Naive B cell (primary cell): ENCODE measurements at regions not wholly inside any gene's neighbourhood (a gene's known extent, or its start where the extent isn't known, plus 50 kb on each side); places are given as distances from the start of the nearest gene placed in this dataset.

Source experiments
- ATAC-seq, 2 donors: fragments of 150-1000 bp; cut with Tn5 transposase; 2 replicates each; pipeline ENCODE4 v1.10.0; 2021; ENCODE audit warnings: low read depth in 2 of 2, mild to moderate bottlenecking in 2 of 2, moderate library complexity in 2 of 2
- DNase-seq: peaks from one replicate; pipeline ENCODE4 v3.0.0; 2022
- H3K27ac Mint-ChIP-seq, 6 donors: one replicate each; pipeline ENCODE4 v1.8.0; 2020 to 2022; ENCODE audit warnings: mild to moderate bottlenecking in 6 of 6, mixed read lengths in 6 of 6, moderate library complexity in 5 of 6, inconsistent platforms in 2 of 6
- H3K27me3 Mint-ChIP-seq, 3 donors: one replicate each; pipeline ENCODE4 v1.8.0; 2021 to 2022; ENCODE audit warnings: mixed read lengths in 3 of 3, mild to moderate bottlenecking in 1 of 3
- H3K36me3 Mint-ChIP-seq, 2 donors: one replicate each; pipeline ENCODE4 v1.8.0; 2020 to 2022; ENCODE audit warnings: mixed read lengths in 2 of 2, inconsistent platforms in 1 of 2, mild to moderate bottlenecking in 1 of 2
- H3K4me1 Mint-ChIP-seq, 3 donors: one replicate each; pipeline ENCODE4 v1.8.0; 2020 to 2022; ENCODE audit warnings: mixed read lengths in 3 of 3, inconsistent platforms in 1 of 3, mild to moderate bottlenecking in 1 of 3, moderate library complexity in 1 of 3
- H3K4me3 Mint-ChIP-seq, 8 donors: one replicate each; pipeline ENCODE4 v1.8.0; 2020 to 2022; ENCODE audit warnings: mild to moderate bottlenecking in 8 of 8, mixed read lengths in 8 of 8, moderate library complexity in 8 of 8, inconsistent platforms in 2 of 8
- H3K9me3 Mint-ChIP-seq, 7 donors: one replicate each; pipeline ENCODE4 v1.8.0; 2020 to 2022; ENCODE audit warnings: mixed read lengths in 7 of 7, mild to moderate bottlenecking in 5 of 7, inconsistent platforms in 2 of 7, moderate library complexity in 1 of 7

DNA sequence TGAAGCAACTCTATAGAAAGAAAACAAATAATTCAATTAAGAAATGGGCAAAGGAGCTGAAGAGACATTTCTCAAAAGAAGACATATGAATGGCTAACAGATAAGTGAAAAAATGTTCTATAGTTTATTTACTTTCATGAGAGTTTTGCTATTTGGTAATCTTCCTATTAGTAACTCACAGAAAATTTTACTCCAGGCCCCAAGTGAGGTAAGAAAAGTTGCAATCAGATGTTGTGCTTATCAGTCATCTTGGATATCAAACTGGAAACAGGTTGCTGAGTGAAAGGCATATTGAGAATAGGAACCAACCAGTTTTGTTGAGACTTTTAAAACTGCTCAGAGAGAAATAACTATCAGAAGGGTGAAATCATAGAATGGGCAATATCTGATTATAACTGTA lies 1179.0 kb upstream of the ACVR2A start:
- Mint-ChIP-seq H3K4me1 (no peaks in the 10 kb centered on the region), H3K4me3 (no peak overlapping the region), H3K27ac (no peak overlapping the region), H3K9me3 (peaks cover 0 to 2% (median 0%) of the 10 kb centered on the region in 7 donors), H3K36me3 (no peaks in the 10 kb centered on the region), H3K27me3 (no peaks in the 10 kb centered on the region)
- DNase-seq (no peak), ATAC-seq (no peak)

DNA sequence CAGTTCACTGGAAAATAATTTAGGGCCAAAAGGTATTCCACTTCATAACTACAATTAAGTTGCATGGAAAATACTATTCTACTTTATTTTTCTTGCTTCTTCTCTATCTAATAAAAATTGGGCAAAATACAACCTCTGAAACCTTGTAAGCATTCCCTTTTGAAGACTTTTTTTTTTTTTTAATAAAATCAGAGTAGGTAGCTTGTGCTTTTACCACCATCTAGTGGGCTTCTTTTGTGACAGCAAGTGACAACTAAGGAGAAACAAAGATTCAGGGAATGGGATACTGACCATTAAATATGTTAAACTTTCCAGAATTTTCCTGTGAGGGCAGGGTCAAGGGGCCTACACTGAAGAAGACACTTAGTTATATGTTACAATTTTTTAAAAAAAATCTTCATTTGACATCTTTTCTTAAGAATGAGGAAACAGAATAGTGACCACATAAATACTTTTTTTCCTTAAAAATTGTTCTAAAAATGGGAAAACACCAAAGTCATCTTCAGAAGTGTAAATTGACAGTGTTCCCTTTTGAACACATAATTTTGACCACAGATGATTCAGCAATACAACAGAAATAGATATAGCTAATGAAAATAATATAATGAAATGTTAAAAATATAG lies 1183.2 kb upstream of the ACVR2A start:
- Mint-ChIP-seq H3K9me3 (peaks cover 0 to 5% (median 0%) of the 10 kb centered on the region in 7 donors), H3K27ac (no peak overlapping the region), H3K4me3 (no peak overlapping the region), H3K4me1 (no peaks in the 10 kb centered on the region), H3K27me3 (no peaks in the 10 kb centered on the region), H3K36me3 (no peaks in the 10 kb centered on the region)
- DNase-seq (no peak), ATAC-seq (no peak)

DNA sequence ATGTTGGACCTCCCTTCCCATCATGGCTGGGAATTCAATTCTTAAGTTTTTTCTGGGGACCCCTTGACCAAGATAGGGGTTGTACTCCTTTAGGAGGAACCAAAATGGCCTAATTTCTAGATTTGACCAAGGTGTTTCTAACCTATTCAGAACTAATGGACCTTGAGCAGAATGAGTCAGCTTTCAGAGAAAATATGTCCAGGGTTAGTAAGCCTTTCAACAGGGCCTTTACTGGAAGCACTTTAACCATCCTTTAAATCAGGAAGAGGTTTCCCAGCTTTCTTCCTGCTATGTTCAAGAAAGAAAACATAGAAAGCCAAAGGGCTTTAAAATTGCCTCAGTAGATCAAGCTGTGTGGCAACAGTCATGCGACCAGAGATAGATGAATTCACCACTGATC lies 1184.9 kb upstream of the ACVR2A start:
- Mint-ChIP-seq H3K4me1 (no peaks in the 10 kb centered on the region), H3K27me3 (no peaks in the 10 kb centered on the region), H3K27ac (no peak overlapping the region), H3K4me3 (no peak overlapping the region), H3K36me3 (no peaks in the 10 kb centered on the region), H3K9me3 (peaks cover 0 to 10% (median 0%) of the 10 kb centered on the region in 7 donors)
- ATAC-seq (no peak), DNase-seq (no peak)

DNA sequence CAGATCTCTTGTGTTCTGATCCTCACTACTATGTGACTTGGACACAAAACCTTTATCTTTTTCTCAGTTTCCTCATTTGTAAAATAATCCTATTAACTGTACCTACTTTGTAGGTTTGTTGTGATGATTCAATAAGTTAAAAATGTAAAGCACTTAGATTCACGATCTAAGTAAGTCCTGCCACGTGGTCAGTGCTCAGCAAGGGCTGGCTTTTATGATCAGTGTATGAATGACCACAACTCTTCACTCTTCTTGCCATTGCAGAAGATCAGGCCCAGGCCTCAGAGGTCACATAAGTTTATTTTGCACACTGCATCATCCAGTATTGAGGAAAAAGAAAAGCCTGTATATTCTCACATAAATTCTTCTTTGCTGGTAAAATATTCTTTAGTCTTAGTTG lies 1192.5 kb upstream of the ACVR2A start:
- DNase-seq, result no peak
- no peak for ATAC-seq
- H3K27ac Mint-ChIP-seq, result no peak overlapping the region
- H3K4me3 Mint-ChIP-seq, result no peak overlapping the region
- H3K9me3 Mint-ChIP-seq, result peaks cover 0 to 20% (median 3%) of the 10 kb centered on the region in 7 donors
- H3K36me3 Mint-ChIP-seq, result no peaks in the 10 kb centered on the region
- H3K4me1 Mint-ChIP-seq, result no peaks in the 10 kb centered on the region
- H3K27me3 Mint-ChIP-seq, result no peaks in the 10 kb centered on the region

DNA sequence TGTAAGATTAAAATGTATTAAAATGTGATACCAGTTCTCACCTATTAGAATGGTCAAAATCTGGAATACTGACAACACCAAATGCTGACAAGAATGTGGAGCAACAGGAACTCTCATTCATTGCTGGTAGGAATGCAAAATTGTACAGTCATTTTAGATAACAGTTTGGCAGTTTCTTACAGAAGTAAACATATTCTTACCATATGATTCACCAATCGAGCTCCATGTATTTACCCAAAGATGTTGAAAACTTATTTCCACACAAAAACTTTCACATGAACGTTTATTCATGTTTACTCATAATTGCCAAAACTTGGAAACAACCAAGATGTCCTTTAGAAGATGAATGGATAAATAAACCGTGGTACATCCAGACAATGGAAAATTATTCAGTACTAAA lies 1193.5 kb upstream of the ACVR2A start:
- H3K27ac Mint-ChIP-seq, result no peak overlapping the region
- DNase-seq (no peak), ATAC-seq (no peak)
- H3K4me3 Mint-ChIP-seq, result no peak overlapping the region
- no peaks in the 10 kb centered on the region for H3K4me1 Mint-ChIP-seq
- H3K27me3 Mint-ChIP-seq, result no peaks in the 10 kb centered on the region
- H3K9me3 Mint-ChIP-seq, result peaks cover 0 to 16% (median 4%) of the 10 kb centered on the region in 7 donors
- H3K36me3 Mint-ChIP-seq, result no peaks in the 10 kb centered on the region

DNA sequence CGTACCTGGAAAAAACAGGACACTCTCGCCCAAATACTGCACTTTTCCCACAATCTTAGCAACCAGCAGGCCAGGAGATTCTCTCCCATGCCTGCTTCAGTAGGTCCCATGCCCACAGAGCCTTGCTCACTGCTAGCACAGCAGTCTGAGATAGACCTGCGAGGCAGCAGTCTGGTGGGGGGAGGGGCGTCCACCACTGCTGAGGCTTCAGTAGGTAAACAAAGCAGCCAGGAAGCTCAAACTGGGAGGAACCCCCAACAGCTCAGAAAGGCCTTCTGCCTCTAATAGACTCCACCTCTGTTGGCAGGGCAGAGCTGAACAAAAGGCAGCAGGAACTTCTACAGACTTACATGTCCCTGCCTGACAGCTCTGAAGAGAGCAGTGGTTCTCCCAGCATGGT lies 1202.8 kb upstream of the ACVR2A start:
- no peak overlapping the region for H3K27ac Mint-ChIP-seq
- ATAC-seq (no peak), DNase-seq (no peak)
- H3K4me3 Mint-ChIP-seq, result no peak overlapping the region
- H3K4me1 Mint-ChIP-seq, result no peaks in the 10 kb centered on the region
- H3K27me3 Mint-ChIP-seq, result no peaks in the 10 kb centered on the region
- H3K36me3 Mint-ChIP-seq, result peaks cover 0 to 8% of the 10 kb centered on the region in 2 donors
- H3K9me3 Mint-ChIP-seq, result peaks cover 0 to 16% (median 5%) of the 10 kb centered on the region in 7 donors

- Mint-ChIP-seq H3K27ac (no peak overlapping the region), H3K4me3 (no peak overlapping the region), H3K9me3 (no peaks in the 10 kb centered on the region), H3K4me1 (no peaks in the 10 kb centered on the region), H3K36me3 (no peaks in the 10 kb centered on the region), H3K27me3 (no peaks in the 10 kb centered on the region)
- DNase-seq (no peak), ATAC-seq (no peak)
These were observed 1210.4 kb upstream of the ACVR2A start for GRCh38 chr2:146634230-146635097.

GRCh38 chr2:146633159-146633558 lies 1211.7 kb upstream of the ACVR2A start:
- Mint-ChIP-seq H3K4me1 (no peaks in the 10 kb centered on the region), H3K27ac (no peak overlapping the region), H3K4me3 (no peak overlapping the region), H3K9me3 (peaks cover 0 to 1% (median 0%) of the 10 kb centered on the region in 7 donors), H3K36me3 (no peaks in the 10 kb centered on the region), H3K27me3 (no peaks in the 10 kb centered on the region)
- DNase-seq (no peak), ATAC-seq (no peak)

DNA sequence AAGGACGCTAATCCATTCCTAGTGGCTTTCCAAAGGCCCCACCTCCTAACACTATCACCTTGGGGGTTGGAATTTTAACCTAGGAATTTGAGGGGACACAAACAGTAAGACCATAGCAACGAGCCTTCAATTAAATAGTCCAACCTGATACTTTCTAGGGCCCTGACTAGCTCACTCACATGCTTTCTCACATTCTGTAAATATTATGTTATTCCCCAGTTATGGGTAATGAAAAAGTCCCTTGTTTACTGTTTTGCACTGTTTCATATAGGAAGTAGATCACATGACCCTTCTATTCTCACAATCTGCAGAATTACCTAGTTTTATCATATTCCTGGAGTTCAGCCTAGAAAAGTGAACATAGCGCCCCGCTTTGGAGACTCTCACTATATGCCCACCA lies 1212.1 kb upstream of the ACVR2A start:
- H3K4me1 Mint-ChIP-seq, result no peaks in the 10 kb centered on the region
- DNase-seq, result no peak
- no peaks in the 10 kb centered on the region for H3K27me3 Mint-ChIP-seq
- H3K27ac Mint-ChIP-seq, result no peak overlapping the region
- ATAC-seq, result no peak
- no peak overlapping the region for H3K4me3 Mint-ChIP-seq
- peaks cover 0 to 1% (median 0%) of the 10 kb centered on the region in 7 donors for H3K9me3 Mint-ChIP-seq
- H3K36me3 Mint-ChIP-seq, result no peaks in the 10 kb centered on the region

- Mint-ChIP-seq H3K4me1 (no peaks in the 10 kb centered on the region), H3K27ac (no peak overlapping the region), H3K4me3 (no peak overlapping the region), H3K9me3 (peaks cover 0 to 3% (median 0%) of the 10 kb centered on the region in 7 donors), H3K36me3 (no peaks in the 10 kb centered on the region), H3K27me3 (no peaks in the 10 kb centered on the region)
- DNase-seq, result no peak
- no peak for ATAC-seq
These were observed 1220.2 kb upstream of the ACVR2A start for GRCh38 chr2:146624430-146625160.

DNA sequence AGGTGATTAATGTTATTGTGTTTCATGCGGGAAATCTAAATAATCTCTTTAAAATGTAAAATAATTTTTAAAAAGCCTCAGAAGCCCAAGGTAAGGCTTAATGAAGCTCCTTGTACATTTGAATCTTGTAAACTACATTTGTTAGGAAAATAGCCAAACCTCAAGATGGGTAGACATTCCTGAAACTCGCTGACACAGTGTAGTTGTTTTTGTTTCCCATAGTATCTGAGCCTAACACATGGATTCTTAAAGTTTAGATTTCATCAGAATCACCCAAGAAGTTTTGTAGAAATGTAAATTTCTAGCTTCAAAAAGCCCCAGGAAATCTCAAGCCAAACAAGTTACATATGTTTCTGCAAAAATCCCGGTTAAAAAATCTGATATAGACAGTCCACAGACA lies 1221.1 kb upstream of the ACVR2A start:
- Mint-ChIP-seq H3K27me3 (no peaks in the 10 kb centered on the region), H3K4me3 (no peak overlapping the region), H3K27ac (no peak overlapping the region), H3K9me3 (peaks cover 0 to 6% (median 0%) of the 10 kb centered on the region in 7 donors), H3K4me1 (no peaks in the 10 kb centered on the region), H3K36me3 (no peaks in the 10 kb centered on the region)
- ATAC-seq, result no peak
- no peak for DNase-seq

DNA sequence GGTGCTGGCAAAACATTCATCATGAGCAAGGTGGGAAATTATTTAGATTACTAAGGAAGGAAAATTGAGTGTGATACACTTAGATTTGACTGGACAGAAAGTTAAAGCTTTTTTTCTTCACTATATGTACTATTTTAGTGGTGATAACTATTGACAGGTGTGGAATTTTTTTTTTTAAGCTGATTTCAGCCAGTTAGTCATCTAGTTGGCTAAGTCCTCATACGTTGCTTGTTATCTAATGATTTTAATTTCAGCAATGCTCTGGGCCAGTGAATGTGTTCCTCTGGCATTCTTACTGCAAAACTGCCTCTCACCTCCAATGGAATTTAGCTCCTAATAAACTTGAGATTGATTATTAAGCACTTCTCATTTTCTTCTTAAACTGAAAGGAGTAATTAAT lies 1223.2 kb upstream of the ACVR2A start:
- Mint-ChIP-seq H3K27ac (peak overlapping the region in 1 of 6 donors; percentile 22), H3K4me3 (no peak overlapping the region), H3K4me1 (no peaks in the 10 kb centered on the region), H3K27me3 (no peaks in the 10 kb centered on the region), H3K36me3 (no peaks in the 10 kb centered on the region), H3K9me3 (peaks cover 0 to 24% (median 4%) of the 10 kb centered on the region in 7 donors)
- no peak for DNase-seq
- ATAC-seq, result no peak

- Mint-ChIP-seq H3K4me1 (no peaks in the 10 kb centered on the region), H3K36me3 (no peaks in the 10 kb centered on the region), H3K9me3 (peaks cover 0 to 48% (median 8%) of the 10 kb centered on the region in 7 donors), H3K4me3 (no peak overlapping the region), H3K27me3 (no peaks in the 10 kb centered on the region), H3K27ac (no peak overlapping the region)
- DNase-seq (no peak), ATAC-seq (no peak)
These were observed 1229.1 kb upstream of the ACVR2A start for GRCh38 chr2:146615778-146616177.

- no peak for ATAC-seq
- DNase-seq, result no peak
- Mint-ChIP-seq H3K27ac (no peak overlapping the region), H3K4me3 (no peak overlapping the region), H3K4me1 (no peaks in the 10 kb centered on the region), H3K27me3 (no peaks in the 10 kb centered on the region), H3K36me3 (no peaks in the 10 kb centered on the region), H3K9me3 (peaks cover 0 to 4% (median 0%) of the 10 kb centered on the region in 7 donors)
These were observed 1236.3 kb upstream of the ACVR2A start for GRCh38 chr2:146608490-146608889.
